ENCODE measurements at regions not wholly inside any gene's neighbourhood (a gene's known extent, or its start where the extent isn't known, plus 50 kb on each side); places are given as distances from the start of the nearest gene placed in this dataset.

GRCh38 chr18:45447355-45448265 is 167.7 kb upstream of the SLC14A2 start:
- no peak for DNase-seq

- DNase-seq = no peak
These were observed 166.4 kb upstream of the SLC14A2 start for GRCh38 chr18:45448871-45449270.

- DNase-seq = no peak
These were observed 165.7 kb upstream of the SLC14A2 start for GRCh38 chr18:45449418-45450227.

GRCh38 chr18:45456090-45457021 is 158.9 kb upstream of the SLC14A2 start:
- DNase-seq = no peak

GRCh38 chr18:45458033-45458432 is 157.2 kb upstream of the SLC14A2 start:
- DNase-seq = no peak

- DNase-seq = no peak
These were observed 153.1 kb upstream of the SLC14A2 start for GRCh38 chr18:45462179-45462578.

- no peak for DNase-seq
These were observed 151.8 kb upstream of the SLC14A2 start for GRCh38 chr18:45463451-45463850.

- DNase-seq = no peak
These were observed 150.7 kb upstream of the SLC14A2 start for GRCh38 chr18:45464619-45465018.

- no peak for DNase-seq
These were observed 148.0 kb upstream of the SLC14A2 start for GRCh38 chr18:45467293-45467692.

- DNase-seq = no peak
These were observed 147.3 kb upstream of the SLC14A2 start for GRCh38 chr18:45467945-45468344.

GRCh38 chr18:45478889-45479288 is 136.4 kb upstream of the SLC14A2 start:
- no peak for DNase-seq

- no peak for DNase-seq
These were observed 134.9 kb upstream of the SLC14A2 start for GRCh38 chr18:45480219-45481015.

GRCh38 chr18:45481821-45482220 is 133.5 kb upstream of the SLC14A2 start:
- no peak for DNase-seq

GRCh38 chr18:45482286-45482685 is 133.0 kb upstream of the SLC14A2 start:
- no peak for DNase-seq

- no peak for DNase-seq
These were observed 127.7 kb upstream of the SLC14A2 start for GRCh38 chr18:45487581-45487980.

- DNase-seq = no peak
These were observed 126.6 kb upstream of the SLC14A2 start for GRCh38 chr18:45488645-45489044.

- DNase-seq = no peak
These were observed 121.4 kb upstream of the SLC14A2 start for GRCh38 chr18:45493830-45494229.

GRCh38 chr18:45494811-45495210 is 120.5 kb upstream of the SLC14A2 start:
- no peak for DNase-seq

- no peak for DNase-seq
These were observed 118.5 kb upstream of the SLC14A2 start for GRCh38 chr18:45496741-45497140.

- DNase-seq = no peak
These were observed 117.5 kb upstream of the SLC14A2 start for GRCh38 chr18:45497595-45498286.

- no peak for DNase-seq
These were observed 117.0 kb upstream of the SLC14A2 start for GRCh38 chr18:45498287-45498658.

Measured in stimulated activated CD4-positive, alpha-beta T cell treated with anti-CD3 and anti-CD28 coated beads, Interleukin-15, amount 100 ng/mL, for 24 hours (primary cell).